Prostate gland (tissue), 2 donors: ENCODE measurements at regions not wholly inside any gene's neighbourhood (a gene's known extent, or its start where the extent isn't known, plus 50 kb on each side); places are given as distances from the start of the nearest gene placed in this dataset.

Experiments used
- DNase-seq: peaks from one replicate; pipeline ENCODE4 v3.0.0-alpha.2; 2019; ENCODE audit warnings: low spot score
- H3K27ac ChIP-seq, 2 donors: fragments of 200-600 bp; sonication (generic); 2 replicates each; pipeline ENCODE4 v1.5.1; 2017 to 2019
- H3K27me3 ChIP-seq: fragments of 200-600 bp; sonication (generic); replicated peaks from 2 replicates; pipeline ENCODE4 v1.5.1; 2019; ENCODE audit not compliant: insufficient read depth
- H3K36me3 ChIP-seq, 2 donors: fragments of 200-600 bp; sonication (generic); 1 replicate in 1 of 2; 2 replicates in 1 of 2; pipeline versions ENCODE4 v1.5.1 to v1.8.1; 2017 to 2019
- H3K4me1 ChIP-seq: fragments of 200-600 bp; sonication (generic); replicated peaks from 2 replicates; pipeline ENCODE4 v1.5.1; 2019
- H3K4me3 ChIP-seq, 2 donors: fragments of 200-600 bp; sonication (generic); 2 replicates each; pipeline ENCODE4 v1.5.1; 2017 to 2019
- H3K9me3 ChIP-seq: fragments of 200-600 bp; sonication (generic); 2 replicates; pipeline ENCODE4 v1.5.1; 2017
- POLR2A ChIP-seq: fragments of 450-650 bp; IDR thresholded peaks from one replicate; pipeline ENCODE4 v1.6.1; 2016; ENCODE audit warnings: antibody characterized with exemption, mild to moderate bottlenecking
- POLR2AphosphoS5 ChIP-seq: sonication (generic); formaldehyde crosslinking; IDR thresholded peaks from one replicate; pipeline ENCODE4 v1.6.1; 2017; ENCODE audit warnings: antibody characterized with exemption
- WGBS: methylation state at CpG from one replicate; pipeline ENCODE4 v1.1.5; 2018; 5-methylcytosine and 5-hydroxymethylcytosine counted together
- intact Hi-C: fragments of 100-400 bp; cut with DNase I; formaldehyde crosslinking; loops from one replicate; pipeline ENCODE4 v1.14.2; 2022
- TF ChIP-seq, protein P1 (sequence below), 4 experiments: fragments of 200-600 bp in 2 of 4; fragments of 450-650 bp in 2 of 4; sonication (generic) in 2 of 4; IDR thresholded peaks; 1 replicate in 3 of 4; 2 replicates in 1 of 4; pipeline ENCODE4 v1.5.1; 2016 to 2019; ENCODE audit warnings: antibody characterized with exemption in 4 of 4, mild to moderate bottlenecking in 2 of 4, moderate library complexity in 2 of 4

DNA sequence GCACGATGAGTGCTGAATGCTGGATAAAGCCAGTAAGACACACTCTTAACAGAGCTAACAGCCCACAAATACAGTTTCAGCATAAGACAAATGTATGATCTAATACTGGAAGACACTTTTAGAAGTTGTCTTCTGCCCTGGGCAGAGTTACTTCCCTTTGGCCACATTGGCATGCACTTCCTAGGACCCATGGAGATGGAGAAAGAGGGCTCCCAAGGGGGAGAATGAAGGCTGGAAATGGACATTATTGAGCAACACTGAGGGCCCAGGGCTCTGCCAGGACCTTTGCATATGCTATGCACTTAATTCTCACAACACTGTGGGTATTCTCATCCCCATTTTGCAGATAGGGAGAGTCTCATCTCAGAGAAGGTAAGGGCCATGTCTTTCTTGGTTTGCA is 123.1 kb downstream of the ADAMTS15 start:
- no peak for TF ChIP-seq POLR2A
- TF ChIP-seq POLR2AphosphoS5, result no peak
- TF ChIP-seq, protein P1, sequence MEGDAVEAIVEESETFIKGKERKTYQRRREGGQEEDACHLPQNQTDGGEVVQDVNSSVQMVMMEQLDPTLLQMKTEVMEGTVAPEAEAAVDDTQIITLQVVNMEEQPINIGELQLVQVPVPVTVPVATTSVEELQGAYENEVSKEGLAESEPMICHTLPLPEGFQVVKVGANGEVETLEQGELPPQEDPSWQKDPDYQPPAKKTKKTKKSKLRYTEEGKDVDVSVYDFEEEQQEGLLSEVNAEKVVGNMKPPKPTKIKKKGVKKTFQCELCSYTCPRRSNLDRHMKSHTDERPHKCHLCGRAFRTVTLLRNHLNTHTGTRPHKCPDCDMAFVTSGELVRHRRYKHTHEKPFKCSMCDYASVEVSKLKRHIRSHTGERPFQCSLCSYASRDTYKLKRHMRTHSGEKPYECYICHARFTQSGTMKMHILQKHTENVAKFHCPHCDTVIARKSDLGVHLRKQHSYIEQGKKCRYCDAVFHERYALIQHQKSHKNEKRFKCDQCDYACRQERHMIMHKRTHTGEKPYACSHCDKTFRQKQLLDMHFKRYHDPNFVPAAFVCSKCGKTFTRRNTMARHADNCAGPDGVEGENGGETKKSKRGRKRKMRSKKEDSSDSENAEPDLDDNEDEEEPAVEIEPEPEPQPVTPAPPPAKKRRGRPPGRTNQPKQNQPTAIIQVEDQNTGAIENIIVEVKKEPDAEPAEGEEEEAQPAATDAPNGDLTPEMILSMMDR (IDR thresholded peaks at IDR 0.05), result no peak
- no peak overlapping the region for H3K27ac ChIP-seq
- no peaks in the 10 kb centered on the region for H3K36me3 ChIP-seq
- no peaks in the 10 kb centered on the region for H3K9me3 ChIP-seq
- WGBS, result 97% methylated on average over 1 of the region's 1 CpG
- H3K4me3 ChIP-seq, result no peak overlapping the region
- no peaks in the 10 kb centered on the region for H3K27me3 ChIP-seq
- DNase-seq, result no peak
- intact Hi-C loops, result no loop called here
- no peaks in the 10 kb centered on the region for H3K4me1 ChIP-seq

DNA sequence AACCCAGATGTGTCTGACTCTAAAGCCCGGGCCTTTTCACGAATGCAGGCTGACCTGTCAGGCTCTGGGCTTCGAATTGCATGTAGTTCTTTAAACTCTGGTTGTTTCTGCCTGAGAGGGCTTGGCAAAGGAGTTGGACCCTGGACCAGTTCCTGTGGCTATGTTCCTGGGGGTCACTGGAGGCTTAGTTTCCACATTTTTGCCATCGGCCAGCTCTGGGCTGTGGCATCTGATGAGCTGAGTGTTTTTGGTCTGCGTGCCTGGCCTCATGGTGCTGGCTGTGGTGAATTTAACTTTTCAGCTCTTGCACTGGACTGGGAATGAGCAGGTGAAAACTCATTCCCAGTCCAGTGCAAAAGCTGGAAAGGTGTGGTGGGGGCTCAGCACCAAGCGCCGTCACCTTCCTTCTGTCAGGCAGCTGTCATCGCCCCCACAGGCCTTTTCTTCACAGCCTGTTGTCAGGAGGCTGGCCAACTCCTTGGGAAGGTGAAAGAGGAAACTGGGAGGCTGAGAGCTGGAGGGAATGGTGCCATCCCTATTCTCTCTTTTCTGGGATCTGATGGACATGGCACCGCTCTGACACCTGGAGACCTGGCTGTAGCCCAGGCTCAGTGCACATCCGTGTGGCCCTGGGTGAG is 123.6 kb downstream of the ADAMTS15 start:
- no peaks in the 10 kb centered on the region for H3K27me3 ChIP-seq
- no peaks in the 10 kb centered on the region for H3K4me1 ChIP-seq
- H3K27ac ChIP-seq, result no peak overlapping the region
- TF ChIP-seq, protein P1 (IDR thresholded peaks at IDR 0.05), result no peak
- TF ChIP-seq POLR2AphosphoS5 (no peak), POLR2A (no peak)
- H3K36me3 ChIP-seq, result no peaks in the 10 kb centered on the region
- intact Hi-C loops, result no loop called here
- DNase-seq, result no peak
- H3K9me3 ChIP-seq, result no peaks in the 10 kb centered on the region
- 72% methylated on average over 10 of the region's 10 CpGs for WGBS
- no peak overlapping the region for H3K4me3 ChIP-seq

DNA sequence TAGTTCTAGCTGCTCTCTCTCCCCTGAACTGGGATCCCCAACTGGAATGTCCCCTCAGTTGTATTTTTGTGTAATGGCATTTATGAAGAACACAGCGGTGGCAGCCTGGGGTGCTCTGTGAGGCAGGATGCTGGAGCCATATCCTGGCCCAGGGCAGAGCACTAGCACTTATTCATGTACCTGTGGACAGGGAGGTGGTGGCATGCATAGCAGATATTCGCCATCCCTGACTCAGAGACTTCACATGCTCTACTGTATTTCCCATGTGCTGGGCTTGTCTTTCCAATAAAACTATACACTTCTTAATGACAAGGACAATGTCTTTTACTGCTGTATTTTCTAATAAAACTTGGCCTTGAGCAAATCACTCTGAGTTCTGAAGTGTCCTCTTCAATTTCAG is 125.3 kb downstream of the ADAMTS15 start:
- no peaks in the 10 kb centered on the region for H3K27me3 ChIP-seq
- H3K4me3 ChIP-seq, result no peak overlapping the region
- H3K27ac ChIP-seq, result no peak overlapping the region
- TF ChIP-seq POLR2A, result no peak
- TF ChIP-seq POLR2AphosphoS5, result no peak
- TF ChIP-seq, protein P1 (IDR thresholded peaks at IDR 0.05), result no peak
- no peaks in the 10 kb centered on the region for H3K4me1 ChIP-seq
- intact Hi-C loops, result no loop called here
- 98% methylated on average over 2 of the region's 2 CpGs for WGBS
- no peaks in the 10 kb centered on the region for H3K36me3 ChIP-seq
- no peak for DNase-seq
- no peaks in the 10 kb centered on the region for H3K9me3 ChIP-seq

GRCh38 chr11:130574740-130575139 is 126.3 kb downstream of the ADAMTS15 start:
- DNase-seq, result no peak
- H3K4me1 ChIP-seq, result no peaks in the 10 kb centered on the region

DNA sequence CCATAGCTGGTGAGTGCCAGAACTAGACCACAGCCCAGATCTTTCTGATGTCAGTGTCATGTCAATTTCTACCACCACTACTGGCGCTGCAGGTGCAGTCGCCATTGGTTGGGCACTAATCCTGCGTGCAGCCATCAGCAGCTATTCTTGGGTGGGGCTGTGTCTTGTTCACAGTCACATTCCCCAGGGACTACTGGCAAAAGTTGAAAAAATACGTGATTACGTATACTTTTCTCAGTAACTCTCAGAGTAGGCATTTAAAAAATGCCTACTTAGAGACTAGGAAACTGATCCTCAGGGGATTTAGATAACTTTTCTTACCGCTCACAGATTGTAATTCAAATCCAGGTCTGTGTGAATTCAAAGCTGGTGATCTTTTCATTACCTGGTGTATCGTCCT is 127.7 kb downstream of the ADAMTS15 start:
- whole genome bisulfite sequencing, result 97% methylated on average over 7 of the region's 7 CpGs
- DNase-seq, result no peak
- H3K27ac ChIP-seq, result no peak overlapping the region
- H3K4me3 ChIP-seq, result no peak overlapping the region
- no peak for TF ChIP-seq POLR2AphosphoS5
- TF ChIP-seq, protein P1 (IDR thresholded peaks at IDR 0.05), result no peak
- TF ChIP-seq POLR2A, result no peak
- no peaks in the 10 kb centered on the region for H3K36me3 ChIP-seq
- no peaks in the 10 kb centered on the region for H3K4me1 ChIP-seq
- no peaks in the 10 kb centered on the region for H3K9me3 ChIP-seq
- no peaks in the 10 kb centered on the region for H3K27me3 ChIP-seq
- intact Hi-C loops, result no loop called here

More at GRCh38 chr11:130574740-130575139, 126.3 kb downstream of the ADAMTS15 start:
- WGBS, result 80% methylated on average over 2 of the region's 2 CpGs
- Histone ChIP-seq H3K36me3 (no peaks in the 10 kb centered on the region), H3K9me3 (no peaks in the 10 kb centered on the region), H3K27ac (no peak overlapping the region), H3K4me3 (no peak overlapping the region), H3K27me3 (no peaks in the 10 kb centered on the region)
- intact Hi-C loops, result no loop called here
- TF ChIP-seq, protein P1 (IDR thresholded peaks at IDR 0.05), result no peak
